NT2/D1 (cell line): ENCODE measurements at regions not wholly inside any gene's neighbourhood (a gene's known extent, or its start where the extent isn't known, plus 50 kb on each side); places are given as distances from the start of the nearest gene placed in this dataset.

Source experiments
- DNase-seq: peaks from one replicate; pipeline ENCODE4 v3.0.0-alpha.2; 2011; ENCODE audit warnings: low read depth, low spot score
- H3K27me3 ChIP-seq: 2 replicates; pipeline ENCODE4 v1.6.0; 2011; ENCODE audit warnings: mild to moderate bottlenecking; ENCODE audit not compliant: insufficient read length, insufficient read depth
- H3K36me3 ChIP-seq: 2 replicates; pipeline ENCODE4 v1.6.1; 2011; ENCODE audit warnings: mild to moderate bottlenecking, low read length, mixed read lengths; ENCODE audit not compliant: insufficient read depth, insufficient read length
- H3K4me1 ChIP-seq: 2 replicates; pipeline ENCODE4 v1.5.1; 2011; ENCODE audit not compliant: insufficient read depth, insufficient read length
- H3K4me3 ChIP-seq: 2 replicates; pipeline ENCODE4 v1.5.1; 2011; ENCODE audit warnings: low read depth; ENCODE audit not compliant: insufficient read length
- H3K9ac ChIP-seq: 2 replicates; pipeline ENCODE4 v1.6.0; 2011; ENCODE audit warnings: low read depth; ENCODE audit not compliant: insufficient read length
- H3K9me3 ChIP-seq: 2 replicates; pipeline ENCODE4 v1.5.1; 2011; ENCODE audit warnings: mild to moderate bottlenecking, low read length; ENCODE audit not compliant: insufficient read depth
- SUZ12 ChIP-seq: IDR thresholded peaks from 2 replicates; pipeline ENCODE4 v1.6.1; 2011; ENCODE audit not compliant: insufficient read length, insufficient read depth; ENCODE audit errors: extremely low read depth
- YY1 ChIP-seq: IDR thresholded peaks from 2 replicates; pipeline ENCODE4 v1.6.1; 2011; ENCODE audit not compliant: insufficient read length, insufficient read depth
- ZNF274 ChIP-seq: IDR thresholded peaks from 2 replicates; pipeline ENCODE4 v1.6.1; 2011; ENCODE audit warnings: mild to moderate bottlenecking, low read depth, low read length

DNA sequence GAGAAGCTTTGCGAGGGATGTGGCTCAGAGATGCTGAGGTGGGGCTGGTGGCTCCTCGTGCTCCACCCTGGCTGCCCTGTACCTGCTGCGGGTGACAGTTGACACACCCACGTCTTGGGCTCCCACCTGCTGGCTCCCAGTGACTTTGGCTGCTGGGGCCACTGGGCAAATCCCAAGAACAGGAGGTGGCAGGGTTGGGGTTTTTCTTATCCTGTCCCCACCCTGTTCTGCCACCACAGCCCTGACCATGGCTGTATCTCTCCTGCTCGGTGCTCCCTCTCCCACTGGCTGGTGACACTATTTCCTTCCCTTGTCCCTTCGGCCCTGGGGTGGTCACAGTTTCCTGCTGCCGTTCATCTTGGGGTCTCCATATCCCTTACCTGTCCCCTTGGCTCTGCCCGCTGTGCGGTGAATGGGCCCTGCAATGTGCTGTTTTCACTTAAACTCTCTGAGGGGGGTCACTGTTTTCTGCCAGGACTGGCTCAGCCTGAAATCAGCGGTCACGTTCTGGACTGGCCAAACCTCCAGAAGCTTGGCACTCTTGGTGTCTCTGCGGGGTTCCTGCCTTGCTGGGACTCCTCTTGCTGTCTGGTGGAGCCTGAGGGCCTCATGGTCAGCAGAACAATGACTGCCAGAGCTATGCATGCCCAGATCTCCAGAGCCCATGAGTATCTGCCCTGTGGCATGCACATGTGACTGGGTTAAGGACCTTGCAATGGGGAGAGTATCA is 144.2 kb downstream of the IRF8 start:
- peaks cover 26% of the 10 kb centered on the region for H3K27me3 ChIP-seq
- no peak for DNase-seq
- TF ChIP-seq ZNF274 (no peak), SUZ12 (no peak), YY1 (no peak)
- H3K9me3 ChIP-seq = no peaks in the 10 kb centered on the region
- H3K4me3 ChIP-seq = no peak overlapping the region
- peaks cover 18% of the 10 kb centered on the region for H3K4me1 ChIP-seq
- no peaks in the 10 kb centered on the region for H3K36me3 ChIP-seq
- no peak overlapping the region for H3K9ac ChIP-seq

DNA sequence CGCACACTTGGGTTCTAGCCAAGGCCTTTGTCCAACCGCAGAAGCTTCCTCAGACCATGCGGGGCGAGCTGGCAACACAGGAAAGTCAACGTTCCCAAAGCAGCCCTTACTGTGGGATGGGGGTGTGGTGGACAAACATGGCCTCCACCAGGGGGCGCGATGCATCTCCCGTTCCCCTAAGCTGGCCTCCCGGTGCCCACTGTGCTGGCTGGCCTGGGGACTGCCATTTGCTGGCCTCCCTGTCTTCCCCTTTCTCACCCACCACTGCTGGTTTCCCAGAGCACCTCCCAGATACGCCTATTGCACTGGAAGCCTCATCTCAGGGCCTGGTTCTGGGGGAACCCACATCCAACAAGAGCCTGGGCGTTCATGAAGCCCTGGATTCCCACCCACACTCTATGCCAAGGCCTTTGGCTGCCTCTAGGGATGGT is 145.3 kb downstream of the IRF8 start:
- Histone ChIP-seq H3K4me3 (no peak overlapping the region), H3K4me1 (peaks cover 14% of the 10 kb centered on the region), H3K9me3 (no peaks in the 10 kb centered on the region), H3K9ac (no peak overlapping the region), H3K27me3 (peaks cover 26% of the 10 kb centered on the region), H3K36me3 (no peaks in the 10 kb centered on the region)
- no peak for TF ChIP-seq SUZ12
- no peak for TF ChIP-seq ZNF274
- TF ChIP-seq YY1 = no peak
- DNase-seq = peak; percentile 80

DNA sequence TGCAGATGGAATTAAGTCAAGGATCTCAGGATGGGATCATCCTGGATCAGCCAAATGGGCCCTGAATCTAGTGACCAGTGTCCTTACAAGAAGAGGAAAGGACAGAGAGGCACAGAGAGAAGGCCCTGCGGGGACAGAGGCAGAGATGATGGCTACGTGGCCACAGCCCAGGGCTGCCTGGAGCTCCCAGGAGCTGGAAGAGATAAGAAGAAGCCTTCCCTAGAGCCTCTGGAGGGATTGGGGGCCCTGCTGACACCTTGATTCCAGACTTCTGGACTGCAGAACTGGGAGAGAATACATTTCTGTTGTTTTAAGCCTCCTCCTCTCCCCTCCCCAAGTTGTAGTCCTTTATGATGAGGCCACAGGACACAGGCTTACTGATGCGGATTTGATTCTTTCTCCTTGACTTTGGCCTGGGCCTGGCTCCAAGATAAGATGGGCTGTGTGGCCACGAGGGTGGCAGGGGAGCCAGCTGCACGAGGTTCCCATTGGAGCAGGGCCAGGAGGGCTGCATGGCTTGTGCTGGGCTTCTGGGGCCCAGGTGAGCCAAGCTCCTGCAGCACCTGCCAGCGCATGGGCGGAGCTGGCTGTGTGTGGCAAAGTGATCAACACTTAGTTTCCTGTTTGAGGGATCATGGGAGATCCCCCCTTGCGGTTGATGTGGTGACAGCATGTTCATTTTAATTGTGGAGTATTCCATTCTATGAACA is 146.1 kb downstream of the IRF8 start:
- Histone ChIP-seq H3K4me1 (peaks cover 14% of the 10 kb centered on the region), H3K27me3 (peaks cover 20% of the 10 kb centered on the region), H3K4me3 (no peak overlapping the region), H3K9me3 (no peaks in the 10 kb centered on the region), H3K9ac (no peak overlapping the region), H3K36me3 (no peaks in the 10 kb centered on the region)
- TF ChIP-seq ZNF274 (no peak), YY1 (no peak), SUZ12 (no peak)
- DNase-seq = no peak

DNA sequence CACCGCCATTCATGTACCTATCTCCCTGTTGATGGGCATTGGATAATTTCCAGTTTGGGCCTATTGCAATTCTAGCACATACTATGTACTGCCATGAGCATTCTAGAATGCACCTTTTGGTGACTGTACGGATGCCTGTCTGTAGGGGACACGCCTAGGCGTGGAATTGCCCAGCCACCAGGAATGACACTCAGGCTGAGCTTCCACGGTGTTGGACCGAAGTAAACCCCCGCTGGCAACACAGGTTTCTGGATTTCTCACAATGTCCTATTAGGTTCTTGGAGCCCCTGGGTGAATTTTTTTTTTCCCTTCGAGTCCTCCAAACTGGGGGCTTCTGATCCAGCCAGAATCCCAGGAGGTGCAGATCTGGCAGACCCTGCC is 146.6 kb downstream of the IRF8 start:
- no peak overlapping the region for H3K9ac ChIP-seq
- peaks cover 20% of the 10 kb centered on the region for H3K27me3 ChIP-seq
- TF ChIP-seq SUZ12 = no peak
- TF ChIP-seq ZNF274 = no peak
- no peak for TF ChIP-seq YY1

DNA sequence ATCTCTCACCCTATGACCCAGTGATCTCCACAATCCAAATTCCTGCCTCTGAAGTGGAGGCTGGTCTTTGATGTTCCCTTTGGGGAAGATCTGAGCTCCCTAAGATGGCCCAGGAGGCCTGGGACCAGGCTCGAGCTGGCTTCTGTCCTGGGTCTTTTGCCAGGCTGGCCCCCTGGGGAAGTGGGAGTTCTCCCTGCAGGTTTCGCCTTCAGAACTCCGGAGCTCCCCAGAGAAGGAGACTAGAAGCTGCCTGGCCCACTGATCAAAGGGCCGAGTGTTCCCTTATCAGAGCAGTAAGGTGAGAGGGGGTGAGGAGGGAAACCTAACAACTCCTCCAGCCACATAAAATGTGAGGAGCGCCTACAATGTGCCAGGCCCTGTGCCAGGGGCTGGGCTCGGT is 147.1 kb downstream of the IRF8 start:
- peaks cover 14% of the 10 kb centered on the region for H3K4me1 ChIP-seq
- H3K27me3 ChIP-seq = peaks cover 16% of the 10 kb centered on the region
- H3K9ac ChIP-seq = no peak overlapping the region
- DNase-seq = no peak
- no peaks in the 10 kb centered on the region for H3K36me3 ChIP-seq
- no peak overlapping the region for H3K4me3 ChIP-seq
- TF ChIP-seq SUZ12 = no peak
- no peak for TF ChIP-seq YY1
- no peak for TF ChIP-seq ZNF274
- H3K9me3 ChIP-seq = no peaks in the 10 kb centered on the region

More for the DNA sequence above, 146.6 kb downstream of the IRF8 start:
- Histone ChIP-seq H3K4me1 (peaks cover 14% of the 10 kb centered on the region), H3K9me3 (no peaks in the 10 kb centered on the region), H3K4me3 (no peak overlapping the region), H3K36me3 (no peaks in the 10 kb centered on the region)
- no peak for DNase-seq

DNA sequence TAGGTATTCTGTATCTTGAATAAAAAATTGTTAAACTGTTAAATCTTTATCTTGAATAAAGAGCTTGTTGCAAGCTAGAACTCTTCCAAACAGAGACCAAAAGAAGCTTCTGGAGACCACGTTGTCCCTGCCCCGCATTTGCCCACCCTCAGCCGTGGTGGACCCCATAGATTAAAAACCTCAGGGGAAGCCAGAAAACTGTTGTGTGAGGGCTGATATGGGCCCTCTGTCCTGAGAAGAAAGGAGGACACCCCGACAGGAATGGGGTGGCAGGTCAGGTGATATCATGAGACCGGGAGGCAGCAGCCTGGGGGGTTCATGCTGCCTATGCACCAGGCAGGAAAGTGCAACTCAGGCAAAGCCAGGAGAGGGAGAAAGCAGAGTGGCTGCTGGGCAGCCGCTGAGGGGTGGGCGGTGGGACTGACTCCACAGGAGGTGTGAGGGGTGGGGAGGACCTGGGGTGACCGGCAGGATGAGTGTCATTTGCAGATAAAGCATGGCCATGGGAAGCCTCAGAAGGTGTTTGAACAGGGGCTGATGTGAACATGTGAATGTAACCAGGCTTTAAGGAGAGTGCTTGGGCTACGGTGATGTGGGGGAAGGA is 147.8 kb downstream of the IRF8 start:
- H3K4me1 ChIP-seq = peaks cover 14% of the 10 kb centered on the region
- no peak for DNase-seq
- TF ChIP-seq SUZ12 (no peak), ZNF274 (no peak), YY1 (no peak)
- peaks cover 13% of the 10 kb centered on the region for H3K27me3 ChIP-seq
- no peak overlapping the region for H3K9ac ChIP-seq
- H3K36me3 ChIP-seq = no peaks in the 10 kb centered on the region
- H3K4me3 ChIP-seq = no peak overlapping the region
- H3K9me3 ChIP-seq = no peaks in the 10 kb centered on the region

DNA sequence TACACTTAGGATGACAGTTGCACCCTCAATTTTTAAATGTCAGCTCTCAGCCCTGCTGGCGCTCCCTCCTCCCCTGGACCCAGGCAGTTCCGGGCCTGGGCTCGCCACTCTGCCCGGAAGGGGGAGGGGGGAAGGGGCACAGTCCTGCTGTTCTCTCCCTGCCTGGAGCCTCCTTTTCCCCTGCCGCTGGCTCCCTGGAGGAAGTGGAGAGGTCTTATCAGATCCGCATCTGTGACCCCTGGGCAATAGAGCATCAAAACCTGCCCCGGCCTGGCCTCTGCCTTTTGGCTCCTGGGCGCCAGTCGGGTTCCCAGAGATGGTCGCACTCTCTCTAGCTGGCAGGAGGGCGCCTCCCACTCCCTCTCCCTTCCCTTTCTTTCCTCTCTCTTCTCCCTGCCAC is 149.3 kb downstream of the IRF8 start:
- no peak overlapping the region for H3K4me3 ChIP-seq
- H3K27me3 ChIP-seq = peaks cover 3% of the 10 kb centered on the region

More for the DNA sequence above, 149.3 kb downstream of the IRF8 start:
- Histone ChIP-seq H3K9ac (no peak overlapping the region), H3K9me3 (no peaks in the 10 kb centered on the region), H3K4me1 (peaks cover 21% of the 10 kb centered on the region), H3K36me3 (no peaks in the 10 kb centered on the region)
- no peak for TF ChIP-seq YY1
- TF ChIP-seq ZNF274 = no peak
- TF ChIP-seq SUZ12 = no peak
- no peak for DNase-seq
